ENCODE measurements at regions not wholly inside any gene's neighbourhood (a gene's known extent, or its start where the extent isn't known, plus 50 kb on each side); places are given as distances from the start of the nearest gene placed in this dataset.

GRCh38 chr4:31341601-31342359 lies 621.6 kb downstream of the PCDH7 start:
- Histone ChIP-seq H3K9me3 (ENCODE audit: control insufficient read depth, insufficient read depth, low read depth, low read length) (no peaks in the 10 kb centered on the region), H3K4me3 (ENCODE audit: low read depth in 2 of 2, low read length in 2 of 2) (no peak overlapping the region), H3K4me1 (ENCODE audit: control insufficient read depth, insufficient read depth, low read length) (no peaks in the 10 kb centered on the region), H3K27ac (ENCODE audit: low read length) (no peak overlapping the region), H3K36me3 (ENCODE audit: control insufficient read depth, insufficient read depth, low read length) (no peaks in the 10 kb centered on the region), H3K27me3 (ENCODE audit: control insufficient read depth, insufficient read depth, low read length) (no peaks in the 10 kb centered on the region)
- ATAC-seq (no peak), DNase-seq (ENCODE audit: low read depth, low spot score) (no peak)
- in situ Hi-C loops (cut with HindIII; ENCODE audit: low pct_unique_long_range_greater_than_20kb, low sequenced_read_pairs) (no loop called here), intact Hi-C loops (cut with micrococcal nuclease; ENCODE audit: unreplicated experiment) (no loop called here)
- ChIA-PET CTCF (no interaction called here), POLR2A (no interaction called here)
- no peak for TF ChIP-seq CTCF (IDR thresholded peaks at IDR 0.05)
- TF ChIP-seq POLR2AphosphoS5 (IDR thresholded peaks at IDR 0.05; ENCODE audit: low read depth, low read length) = no peak
- TF ChIP-seq REST (IDR thresholded peaks at IDR 0.05; ENCODE audit: insufficient read depth in 1 of 2, low read depth in 2 of 2, low read length in 1 of 2) = no peak
- TF ChIP-seq TCF7L2 (IDR thresholded peaks at IDR 0.05; ENCODE audit: low read depth, low read length) = no peak
- no peak for TF ChIP-seq SIN3A (IDR thresholded peaks at IDR 0.05; ENCODE audit: borderline replicate concordance, insufficient read depth, low read depth, low read length)
- no TSS peak for BruUV-seq (replicated peaks)

- TF ChIP-seq CTCF (IDR thresholded peaks at IDR 0.05) (no peak), POLR2AphosphoS5 (IDR thresholded peaks at IDR 0.05; ENCODE audit: low read depth, low read length) (no peak), REST (IDR thresholded peaks at IDR 0.05; ENCODE audit: insufficient read depth in 1 of 2, low read depth in 2 of 2, low read length in 1 of 2) (no peak), TCF7L2 (IDR thresholded peaks at IDR 0.05; ENCODE audit: low read depth, low read length) (no peak), SIN3A (IDR thresholded peaks at IDR 0.05; ENCODE audit: borderline replicate concordance, insufficient read depth, low read depth, low read length) (no peak)
- ChIA-PET POLR2A (no interaction called here), CTCF (no interaction called here)
Measured at GRCh38 chr4:31343061-31343460, 622.9 kb downstream of the PCDH7 start.

More at GRCh38 chr4:31343061-31343460, 622.9 kb downstream of the PCDH7 start:
- in situ Hi-C loops (cut with HindIII; ENCODE audit: low pct_unique_long_range_greater_than_20kb, low sequenced_read_pairs) = no loop called here
- H3K27ac ChIP-seq (ENCODE audit: low read length) = no peak overlapping the region
- ATAC-seq = no peak
- H3K27me3 ChIP-seq (ENCODE audit: control insufficient read depth, insufficient read depth, low read length) = no peaks in the 10 kb centered on the region
- no peaks in the 10 kb centered on the region for H3K9me3 ChIP-seq (ENCODE audit: control insufficient read depth, insufficient read depth, low read depth, low read length)
- H3K36me3 ChIP-seq (ENCODE audit: control insufficient read depth, insufficient read depth, low read length) = no peaks in the 10 kb centered on the region
- no peaks in the 10 kb centered on the region for H3K4me1 ChIP-seq (ENCODE audit: control insufficient read depth, insufficient read depth, low read length)
- intact Hi-C loops (cut with micrococcal nuclease; ENCODE audit: unreplicated experiment) = no loop called here
- DNase-seq (ENCODE audit: low read depth, low spot score) = no peak
- no TSS peak for BruUV-seq (replicated peaks)
- no peak overlapping the region for H3K4me3 ChIP-seq (ENCODE audit: low read depth in 2 of 2, low read length in 2 of 2)

Data from Panc1 (cell line).